ENCODE measurements at regions not wholly inside any gene's neighbourhood (a gene's known extent, or its start where the extent isn't known, plus 50 kb on each side); places are given as distances from the start of the nearest gene placed in this dataset.

GRCh38 chr1:38609166-38610025, 250.2 kb downstream of the RRAGC start:
- intact Hi-C loops (cut with DNase I; ENCODE audit: low total_unique reads): no loop called here
- H3K9me3 ChIP-seq: no peaks in the 10 kb centered on the region
- H3K36me3 ChIP-seq: no peaks in the 10 kb centered on the region
- H3K27me3 ChIP-seq: no peaks in the 10 kb centered on the region
- TF ChIP-seq POLR2AphosphoS5 (IDR thresholded peaks at IDR 0.05): no peak
- no peak for TF ChIP-seq CTCF (IDR thresholded peaks at IDR 0.05)
- TF ChIP-seq POLR2A (IDR thresholded peaks at IDR 0.05): no peak
- no peak overlapping the region for H3K27ac ChIP-seq
- no peak for DNase-seq (ENCODE audit: low spot score in 2 of 2)
- no peaks in the 10 kb centered on the region for H3K4me1 ChIP-seq
- H3K4me3 ChIP-seq: no peak overlapping the region

- Histone ChIP-seq H3K9me3 (no peaks in the 10 kb centered on the region), H3K27ac (no peak overlapping the region), H3K27me3 (no peaks in the 10 kb centered on the region), H3K36me3 (no peaks in the 10 kb centered on the region), H3K4me1 (no peaks in the 10 kb centered on the region), H3K4me3 (no peak overlapping the region)
- intact Hi-C loops (cut with DNase I; ENCODE audit: low total_unique reads): no loop called here
- no peak for DNase-seq (ENCODE audit: low spot score in 2 of 2)
- TF ChIP-seq POLR2AphosphoS5 (IDR thresholded peaks at IDR 0.05) (no peak), CTCF (IDR thresholded peaks at IDR 0.05) (peak in 1 of 3 donors; percentile 16)
Measured at GRCh38 chr1:38608202-38608864, 251.2 kb downstream of the RRAGC start.

GRCh38 chr1:38607526-38607925, 252.0 kb downstream of the RRAGC start:
- TF ChIP-seq CTCF (IDR thresholded peaks at IDR 0.05) (no peak), POLR2AphosphoS5 (IDR thresholded peaks at IDR 0.05) (no peak), POLR2A (IDR thresholded peaks at IDR 0.05) (no peak)

GRCh38 chr1:38605063-38605462, 254.5 kb downstream of the RRAGC start:
- no peak overlapping the region for H3K4me3 ChIP-seq
- H3K27me3 ChIP-seq: no peaks in the 10 kb centered on the region
- no peak overlapping the region for H3K27ac ChIP-seq
- H3K4me1 ChIP-seq: no peaks in the 10 kb centered on the region
- no peaks in the 10 kb centered on the region for H3K9me3 ChIP-seq
- intact Hi-C loops (cut with DNase I; ENCODE audit: low total_unique reads): no loop called here
- no peaks in the 10 kb centered on the region for H3K36me3 ChIP-seq
- no peak for DNase-seq (ENCODE audit: low spot score in 2 of 2)
- TF ChIP-seq POLR2AphosphoS5 (IDR thresholded peaks at IDR 0.05): no peak
- no peak for TF ChIP-seq POLR2A (IDR thresholded peaks at IDR 0.05)
- TF ChIP-seq CTCF (IDR thresholded peaks at IDR 0.05): no peak

More at GRCh38 chr1:38607526-38607925, 252.0 kb downstream of the RRAGC start:
- Histone ChIP-seq H3K4me1 (no peaks in the 10 kb centered on the region), H3K27ac (no peak overlapping the region), H3K27me3 (no peaks in the 10 kb centered on the region), H3K4me3 (no peak overlapping the region), H3K36me3 (no peaks in the 10 kb centered on the region), H3K9me3 (no peaks in the 10 kb centered on the region)
- no peak for DNase-seq (ENCODE audit: low spot score in 2 of 2)
- intact Hi-C loops (cut with DNase I; ENCODE audit: low total_unique reads): no loop called here

- intact Hi-C loops (cut with DNase I; ENCODE audit: low total_unique reads): no loop called here
- Histone ChIP-seq H3K27me3 (no peaks in the 10 kb centered on the region), H3K27ac (no peak overlapping the region), H3K4me1 (no peaks in the 10 kb centered on the region), H3K36me3 (no peaks in the 10 kb centered on the region), H3K9me3 (no peaks in the 10 kb centered on the region), H3K4me3 (no peak overlapping the region)
- DNase-seq (ENCODE audit: low spot score in 2 of 2): no peak
- TF ChIP-seq POLR2AphosphoS5 (IDR thresholded peaks at IDR 0.05): no peak
- TF ChIP-seq CTCF (IDR thresholded peaks at IDR 0.05): no peak
- no peak for TF ChIP-seq POLR2A (IDR thresholded peaks at IDR 0.05)
Measured at GRCh38 chr1:38603907-38604306, 255.7 kb downstream of the RRAGC start.

Measured in breast epithelium (tissue), 4 donors.